ENCODE measurements at regions not wholly inside any gene's neighbourhood (a gene's known extent, or its start where the extent isn't known, plus 50 kb on each side); places are given as distances from the start of the nearest gene placed in this dataset.

DNA sequence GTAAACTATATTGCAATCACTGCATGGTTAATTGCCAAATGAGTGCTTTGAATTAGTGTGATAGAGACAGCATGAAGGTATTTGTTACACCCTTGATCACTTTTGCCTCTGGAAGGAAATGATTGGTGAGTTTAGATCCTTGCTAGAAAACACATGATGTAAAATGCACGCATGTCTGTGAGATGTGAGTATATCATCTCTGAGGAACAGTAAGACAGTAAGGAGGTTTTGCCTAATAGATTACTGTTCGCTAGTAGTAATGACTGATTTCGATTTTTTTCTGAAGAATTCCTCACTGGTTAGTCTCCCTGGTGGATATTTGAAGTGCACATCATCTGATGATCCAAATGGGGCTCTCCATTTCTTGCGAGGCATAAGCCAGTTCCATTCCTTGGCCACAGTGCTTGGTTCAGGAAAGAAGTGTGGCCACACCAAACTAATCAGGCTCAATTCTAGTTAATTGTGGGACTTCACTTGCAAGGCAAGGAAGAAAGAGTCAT is 156.4 kb upstream of the ADRA1B start:
- Histone ChIP-seq H4K20me1 (ENCODE audit: insufficient read depth, low read length) (no peaks in the 10 kb centered on the region), H3K27me3 (replicated peaks; ENCODE audit: insufficient read depth, low read length) (no peaks in the 10 kb centered on the region), H3K4me3 (ENCODE audit: low read length) (no peak overlapping the region), H3F3A (ENCODE audit: insufficient read depth, low read length) (no peaks in the 10 kb centered on the region), H3K27ac (ENCODE audit: low read length) (no peak overlapping the region), H3K79me2 (ENCODE audit: low read length) (no peaks in the 10 kb centered on the region), H3K9ac (ENCODE audit: low read length) (no peak overlapping the region), H3K9me2 (replicated peaks; ENCODE audit: insufficient read depth, low read length) (no peaks in the 10 kb centered on the region), H3K9me3 (replicated peaks; ENCODE audit: insufficient read depth, low read length) (no peaks in the 10 kb centered on the region), H3K4me2 (ENCODE audit: low read depth, low read length) (no peak overlapping the region), H3K4me1 (ENCODE audit: low read length) (no peaks in the 10 kb centered on the region), H2AFZ (ENCODE audit: low read length) (no peak overlapping the region), H3K36me3 (replicated peaks; ENCODE audit: insufficient read depth, low read length) (no peaks in the 10 kb centered on the region)
- TF ChIP-seq EZH2phosphoT487 (IDR thresholded peaks at IDR 0.05; ENCODE audit: low read length) (no peak), EZH2 (optimal IDR thresholded peaks at IDR 0.05; ENCODE audit: low read depth, low read length) (no peak)
- TF ChIP-seq, protein P1, sequence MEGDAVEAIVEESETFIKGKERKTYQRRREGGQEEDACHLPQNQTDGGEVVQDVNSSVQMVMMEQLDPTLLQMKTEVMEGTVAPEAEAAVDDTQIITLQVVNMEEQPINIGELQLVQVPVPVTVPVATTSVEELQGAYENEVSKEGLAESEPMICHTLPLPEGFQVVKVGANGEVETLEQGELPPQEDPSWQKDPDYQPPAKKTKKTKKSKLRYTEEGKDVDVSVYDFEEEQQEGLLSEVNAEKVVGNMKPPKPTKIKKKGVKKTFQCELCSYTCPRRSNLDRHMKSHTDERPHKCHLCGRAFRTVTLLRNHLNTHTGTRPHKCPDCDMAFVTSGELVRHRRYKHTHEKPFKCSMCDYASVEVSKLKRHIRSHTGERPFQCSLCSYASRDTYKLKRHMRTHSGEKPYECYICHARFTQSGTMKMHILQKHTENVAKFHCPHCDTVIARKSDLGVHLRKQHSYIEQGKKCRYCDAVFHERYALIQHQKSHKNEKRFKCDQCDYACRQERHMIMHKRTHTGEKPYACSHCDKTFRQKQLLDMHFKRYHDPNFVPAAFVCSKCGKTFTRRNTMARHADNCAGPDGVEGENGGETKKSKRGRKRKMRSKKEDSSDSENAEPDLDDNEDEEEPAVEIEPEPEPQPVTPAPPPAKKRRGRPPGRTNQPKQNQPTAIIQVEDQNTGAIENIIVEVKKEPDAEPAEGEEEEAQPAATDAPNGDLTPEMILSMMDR (IDR thresholded peaks at IDR 0.05; ENCODE audit: low read length): no peak
- no peak for DNase-seq

DNA sequence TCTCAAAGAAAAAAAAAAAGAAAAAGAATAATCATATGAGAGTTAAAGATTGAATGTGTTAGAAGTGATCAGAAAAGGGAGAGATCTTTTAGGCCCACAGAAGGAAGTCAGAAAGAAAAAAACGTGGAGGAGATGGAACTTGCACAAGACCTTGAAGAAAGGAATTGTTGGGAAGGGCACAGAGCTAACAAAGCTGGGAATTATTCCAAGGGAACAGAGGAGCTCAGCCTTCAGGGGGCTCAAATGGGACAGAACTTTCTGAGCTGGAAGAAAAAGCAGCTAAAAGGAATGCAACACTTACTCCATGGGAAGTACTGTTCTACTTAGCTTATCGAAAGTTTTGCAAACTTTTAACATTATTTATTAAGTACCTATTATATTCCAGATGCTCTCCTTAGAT is 153.4 kb upstream of the ADRA1B start:
- no peaks in the 10 kb centered on the region for H3K79me2 ChIP-seq (ENCODE audit: low read length)
- H2AFZ ChIP-seq (ENCODE audit: low read length): no peak overlapping the region
- no peaks in the 10 kb centered on the region for H3K4me1 ChIP-seq (ENCODE audit: low read length)
- no peaks in the 10 kb centered on the region for H3K27me3 ChIP-seq (replicated peaks; ENCODE audit: insufficient read depth, low read length)
- H3K4me2 ChIP-seq (ENCODE audit: low read depth, low read length): no peak overlapping the region
- TF ChIP-seq, protein P1 (IDR thresholded peaks at IDR 0.05; ENCODE audit: low read length): no peak
- TF ChIP-seq EZH2phosphoT487 (IDR thresholded peaks at IDR 0.05; ENCODE audit: low read length) (no peak), EZH2 (optimal IDR thresholded peaks at IDR 0.05; ENCODE audit: low read depth, low read length) (no peak)
- H3F3A ChIP-seq (ENCODE audit: insufficient read depth, low read length): no peaks in the 10 kb centered on the region
- H4K20me1 ChIP-seq (ENCODE audit: insufficient read depth, low read length): no peaks in the 10 kb centered on the region
- no peak for DNase-seq
- H3K9ac ChIP-seq (ENCODE audit: low read length): no peak overlapping the region
- H3K4me3 ChIP-seq (ENCODE audit: low read length): no peak overlapping the region
- no peaks in the 10 kb centered on the region for H3K9me2 ChIP-seq (replicated peaks; ENCODE audit: insufficient read depth, low read length)
- H3K36me3 ChIP-seq (replicated peaks; ENCODE audit: insufficient read depth, low read length): no peaks in the 10 kb centered on the region
- H3K9me3 ChIP-seq (replicated peaks; ENCODE audit: insufficient read depth, low read length): no peaks in the 10 kb centered on the region
- H3K27ac ChIP-seq (ENCODE audit: low read length): no peak overlapping the region

DNA sequence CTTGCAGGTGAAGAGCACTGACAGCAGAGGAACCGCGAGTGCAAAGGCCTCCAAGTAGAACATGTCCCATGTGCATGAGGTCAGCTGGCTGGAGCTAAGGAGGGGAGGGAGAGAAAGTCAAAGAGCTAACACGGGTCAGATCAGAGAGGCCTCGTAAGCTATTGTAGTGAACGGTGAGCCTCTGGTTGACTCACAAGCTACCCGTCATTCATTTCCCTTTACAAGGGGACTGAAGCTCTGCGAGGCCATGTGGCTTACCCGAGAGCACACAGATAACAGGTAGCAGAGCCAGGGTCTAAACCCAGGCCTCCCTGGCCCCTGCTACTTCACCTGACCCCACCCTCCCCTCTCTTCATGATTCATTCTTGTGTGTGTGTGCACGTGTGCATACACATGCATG is 152.7 kb upstream of the ADRA1B start:
- no peak overlapping the region for H3K9ac ChIP-seq (ENCODE audit: low read length)
- H3K79me2 ChIP-seq (ENCODE audit: low read length): no peaks in the 10 kb centered on the region
- H3K4me3 ChIP-seq (ENCODE audit: low read length): no peak overlapping the region
- H3F3A ChIP-seq (ENCODE audit: insufficient read depth, low read length): no peaks in the 10 kb centered on the region
- H3K9me3 ChIP-seq (replicated peaks; ENCODE audit: insufficient read depth, low read length): no peaks in the 10 kb centered on the region
- no peaks in the 10 kb centered on the region for H3K4me1 ChIP-seq (ENCODE audit: low read length)
- no peaks in the 10 kb centered on the region for H3K9me2 ChIP-seq (replicated peaks; ENCODE audit: insufficient read depth, low read length)
- H4K20me1 ChIP-seq (ENCODE audit: insufficient read depth, low read length): no peaks in the 10 kb centered on the region
- DNase-seq: no peak
- no peak for TF ChIP-seq EZH2 (optimal IDR thresholded peaks at IDR 0.05; ENCODE audit: low read depth, low read length)
- no peak overlapping the region for H3K4me2 ChIP-seq (ENCODE audit: low read depth, low read length)
- H3K36me3 ChIP-seq (replicated peaks; ENCODE audit: insufficient read depth, low read length): no peaks in the 10 kb centered on the region
- no peak overlapping the region for H3K27ac ChIP-seq (ENCODE audit: low read length)
- no peak overlapping the region for H2AFZ ChIP-seq (ENCODE audit: low read length)
- H3K27me3 ChIP-seq (replicated peaks; ENCODE audit: insufficient read depth, low read length): no peaks in the 10 kb centered on the region

DNA sequence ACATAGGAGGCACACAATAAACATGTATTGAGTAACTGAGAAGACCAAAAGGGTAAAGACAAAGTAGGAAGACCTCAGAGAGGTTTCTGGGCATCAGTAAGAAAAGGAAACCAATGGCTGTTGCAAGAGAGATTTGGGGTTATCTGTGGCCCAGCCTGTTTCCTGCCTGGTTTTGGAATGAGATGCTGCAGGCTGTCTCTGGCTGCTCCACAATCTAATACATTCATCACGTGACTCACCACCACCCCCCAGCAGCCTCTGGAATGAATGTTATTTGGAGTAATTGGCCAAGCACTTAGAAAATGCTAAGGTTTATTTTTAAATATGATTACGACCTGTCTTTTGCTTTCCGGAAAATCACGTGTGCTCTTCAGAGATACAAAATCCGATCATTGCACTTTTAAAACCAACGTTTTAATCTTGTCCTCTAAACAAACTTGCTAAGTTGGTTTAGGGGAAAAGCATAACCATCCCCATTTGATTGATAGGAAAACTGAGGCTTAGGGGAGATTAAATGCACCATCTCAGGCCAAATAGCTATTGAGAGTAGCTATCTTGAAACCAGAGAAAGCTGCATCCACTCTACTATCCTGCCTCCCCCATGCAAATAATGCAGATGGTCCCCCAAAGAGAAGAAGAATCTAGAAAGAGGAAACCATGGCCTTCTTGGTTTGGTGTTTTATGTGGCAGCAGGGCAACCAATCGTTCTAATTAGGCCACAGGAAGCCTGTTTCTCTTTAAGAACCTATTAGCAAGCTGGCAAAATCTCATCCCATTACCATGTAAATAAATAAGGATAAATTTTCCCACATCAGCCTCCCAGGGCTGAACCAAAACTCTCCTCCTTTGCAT is 151.8 kb upstream of the ADRA1B start:
- H3K4me3 ChIP-seq (ENCODE audit: low read length): no peak overlapping the region
- H2AFZ ChIP-seq (ENCODE audit: low read length): no peak overlapping the region
- no peaks in the 10 kb centered on the region for H3K9me2 ChIP-seq (replicated peaks; ENCODE audit: insufficient read depth, low read length)
- no peaks in the 10 kb centered on the region for H3F3A ChIP-seq (ENCODE audit: insufficient read depth, low read length)
- no peaks in the 10 kb centered on the region for H3K36me3 ChIP-seq (replicated peaks; ENCODE audit: insufficient read depth, low read length)
- H3K79me2 ChIP-seq (ENCODE audit: low read length): no peaks in the 10 kb centered on the region
- H4K20me1 ChIP-seq (ENCODE audit: insufficient read depth, low read length): no peaks in the 10 kb centered on the region
- H3K27ac ChIP-seq (ENCODE audit: low read length): no peak overlapping the region
- no peak overlapping the region for H3K9ac ChIP-seq (ENCODE audit: low read length)
- no peak overlapping the region for H3K4me2 ChIP-seq (ENCODE audit: low read depth, low read length)
- TF ChIP-seq, protein P1 (IDR thresholded peaks at IDR 0.05; ENCODE audit: low read length): no peak
- TF ChIP-seq EZH2 (optimal IDR thresholded peaks at IDR 0.05; ENCODE audit: low read depth, low read length) (no peak), EZH2phosphoT487 (IDR thresholded peaks at IDR 0.05; ENCODE audit: low read length) (no peak)
- no peaks in the 10 kb centered on the region for H3K4me1 ChIP-seq (ENCODE audit: low read length)
- DNase-seq: no peak
- no peaks in the 10 kb centered on the region for H3K27me3 ChIP-seq (replicated peaks; ENCODE audit: insufficient read depth, low read length)
- H3K9me3 ChIP-seq (replicated peaks; ENCODE audit: insufficient read depth, low read length): no peaks in the 10 kb centered on the region
